Neural cell (in vitro differentiated cells): ENCODE measurements at regions not wholly inside any gene's neighbourhood (a gene's known extent, or its start where the extent isn't known, plus 50 kb on each side); places are given as distances from the start of the nearest gene placed in this dataset.

ENCODE experiments used
- H2AFZ ChIP-seq: fragments of 200-600, 300-800 bp; sonication (generic), shearing (Covaris generic); 2 replicates; pipeline ENCODE4 v1.6.0; 2014; ENCODE audit warnings: low read depth, mild to moderate bottlenecking, antibody characterized with exemption, low read length, moderate library complexity
- H3F3A ChIP-seq: fragments of 200-600 bp; shearing (Covaris generic); 2 replicates; pipeline ENCODE4 v1.6.1; 2016; ENCODE audit warnings: mild to moderate bottlenecking, moderate library complexity, mixed read lengths, antibody characterized with exemption, low read length; ENCODE audit not compliant: insufficient read depth, poor library complexity, severe bottlenecking
- H3K27ac ChIP-seq: fragments of 200-600, 300-800 bp; sonication (generic), shearing (Covaris generic); 2 replicates; pipeline ENCODE4 v1.5.1; 2014; ENCODE audit warnings: mild to moderate bottlenecking, low read length, moderate library complexity
- H3K27me3 ChIP-seq: fragments of 300-800, 200-600 bp; sonication (generic), shearing (Covaris generic); 2 replicates; pipeline ENCODE4 v1.6.0; 2014; ENCODE audit warnings: mild to moderate bottlenecking, low read depth, low read length, moderate library complexity; ENCODE audit not compliant: insufficient read depth
- H3K36me3 ChIP-seq: fragments of 300-800, 200-600 bp; sonication (generic), shearing (Covaris generic); 2 replicates; pipeline ENCODE4 v1.5.1; 2014; ENCODE audit warnings: mild to moderate bottlenecking, antibody characterized with exemption, low read length, moderate library complexity; ENCODE audit not compliant: insufficient read depth
- H3K4me2 ChIP-seq: fragments of 300-800, 200-600 bp; sonication (generic), shearing (Covaris generic); 2 replicates; pipeline ENCODE4 v1.6.0; 2014; ENCODE audit warnings: mild to moderate bottlenecking, low read length
- H3K4me3 ChIP-seq: fragments of 300-800, 200-600 bp; sonication (generic), shearing (Covaris generic); 2 replicates; pipeline ENCODE4 v1.5.1; 2014; ENCODE audit warnings: mild to moderate bottlenecking, low read length, moderate library complexity
- H3K79me2 ChIP-seq: fragments of 200-600 bp; shearing (Covaris generic); replicated peaks from 2 replicates; pipeline ENCODE4 v1.6.0; 2014; ENCODE audit warnings: mild to moderate bottlenecking, low read length, moderate library complexity; ENCODE audit not compliant: insufficient read depth
- H3K9ac ChIP-seq: fragments of 300-800, 200-600 bp; sonication (generic), shearing (Covaris generic); 2 replicates; pipeline ENCODE4 v1.6.1; 2016; ENCODE audit warnings: mild to moderate bottlenecking, low read length, mixed read lengths
- H3K9me2 ChIP-seq: fragments of 200-600 bp; shearing (Covaris generic); 2 replicates; pipeline ENCODE4 v1.6.1; 2016; ENCODE audit warnings: mild to moderate bottlenecking, low read length, mixed read lengths; ENCODE audit not compliant: insufficient read depth
- H3K9me3 ChIP-seq: fragments of 200-600, 300-800 bp; sonication (generic), shearing (Covaris generic); 2 replicates; pipeline ENCODE4 v1.6.1; 2016; ENCODE audit warnings: mild to moderate bottlenecking, mixed run types, low read length, moderate library complexity, mixed read lengths
- H4K20me1 ChIP-seq: fragments of 200-600 bp; shearing (Covaris generic); 2 replicates; pipeline ENCODE4 v1.6.1; 2016; ENCODE audit warnings: mild to moderate bottlenecking, mixed run types; ENCODE audit not compliant: insufficient read depth
- CTCF ChIP-seq: fragments of 450-650 bp; IDR thresholded peaks from 2 replicates; pipeline ENCODE4 v1.5.1; 2014; ENCODE audit warnings: antibody characterized with exemption, mild to moderate bottlenecking, moderate library complexity; ENCODE audit not compliant: poor library complexity, severe bottlenecking
- EP300 ChIP-seq: fragments of 450-650 bp; conservative IDR thresholded peaks from 2 replicates; pipeline ENCODE4 v1.6.1; 2014; ENCODE audit warnings: antibody characterized with exemption, mild to moderate bottlenecking, moderate library complexity; ENCODE audit not compliant: poor library complexity, severe bottlenecking
- EZH2 ChIP-seq: fragments of 200-600, 300-800 bp; shearing (Covaris generic), sonication (generic); IDR thresholded peaks from 2 replicates; pipeline ENCODE4 v1.6.1; 2014; ENCODE audit warnings: antibody characterized with exemption, low read length, borderline replicate concordance, mild to moderate bottlenecking; ENCODE audit not compliant: insufficient read depth, poor library complexity, severe bottlenecking
- MXI1 ChIP-seq: fragments of 450-650 bp; conservative IDR thresholded peaks from 2 replicates; pipeline ENCODE4 v1.6.1; 2014; ENCODE audit warnings: antibody characterized with exemption, mild to moderate bottlenecking; ENCODE audit not compliant: poor library complexity, severe bottlenecking
- POLR2AphosphoS5 ChIP-seq: IDR thresholded peaks from 2 replicates; pipeline ENCODE4 v1.6.1; 2012
- RAD21 ChIP-seq: fragments of 450-650 bp; conservative IDR thresholded peaks from 2 replicates; pipeline ENCODE4 v1.6.1; 2014; ENCODE audit warnings: antibody characterized with exemption, mild to moderate bottlenecking, moderate library complexity
- SMC3 ChIP-seq: fragments of 450-650 bp; conservative IDR thresholded peaks from 2 replicates; pipeline ENCODE4 v1.6.1; 2014; ENCODE audit warnings: antibody characterized with exemption, mild to moderate bottlenecking, moderate library complexity; ENCODE audit not compliant: poor library complexity
- TAF1 ChIP-seq: IDR thresholded peaks from 2 replicates; pipeline ENCODE4 v1.6.1; 2012; ENCODE audit warnings: low read depth
- TF ChIP-seq, protein P1 (sequence below): IDR thresholded peaks from 2 replicates; pipeline ENCODE4 v1.6.1; 2012; ENCODE audit warnings: borderline replicate concordance

GRCh38 chr20:1720226-1720625 lies 62.6 kb upstream of the SIRPG start:
- H3K4me2 ChIP-seq, result no peak overlapping the region
- no peaks in the 10 kb centered on the region for H3K36me3 ChIP-seq
- no peak overlapping the region for H3K9ac ChIP-seq
- no peaks in the 10 kb centered on the region for H4K20me1 ChIP-seq
- H3K9me3 ChIP-seq, result no peaks in the 10 kb centered on the region
- H3K27me3 ChIP-seq, result no peaks in the 10 kb centered on the region
- no peak overlapping the region for H2AFZ ChIP-seq
- H3K9me2 ChIP-seq, result no peaks in the 10 kb centered on the region
- no peak overlapping the region for H3K4me3 ChIP-seq
- TF ChIP-seq POLR2AphosphoS5 (no peak), TAF1 (no peak), CTCF (no peak), RAD21 (no peak), EP300 (no peak), MXI1 (no peak), SMC3 (no peak), EZH2 (no peak)
- TF ChIP-seq, protein P1, sequence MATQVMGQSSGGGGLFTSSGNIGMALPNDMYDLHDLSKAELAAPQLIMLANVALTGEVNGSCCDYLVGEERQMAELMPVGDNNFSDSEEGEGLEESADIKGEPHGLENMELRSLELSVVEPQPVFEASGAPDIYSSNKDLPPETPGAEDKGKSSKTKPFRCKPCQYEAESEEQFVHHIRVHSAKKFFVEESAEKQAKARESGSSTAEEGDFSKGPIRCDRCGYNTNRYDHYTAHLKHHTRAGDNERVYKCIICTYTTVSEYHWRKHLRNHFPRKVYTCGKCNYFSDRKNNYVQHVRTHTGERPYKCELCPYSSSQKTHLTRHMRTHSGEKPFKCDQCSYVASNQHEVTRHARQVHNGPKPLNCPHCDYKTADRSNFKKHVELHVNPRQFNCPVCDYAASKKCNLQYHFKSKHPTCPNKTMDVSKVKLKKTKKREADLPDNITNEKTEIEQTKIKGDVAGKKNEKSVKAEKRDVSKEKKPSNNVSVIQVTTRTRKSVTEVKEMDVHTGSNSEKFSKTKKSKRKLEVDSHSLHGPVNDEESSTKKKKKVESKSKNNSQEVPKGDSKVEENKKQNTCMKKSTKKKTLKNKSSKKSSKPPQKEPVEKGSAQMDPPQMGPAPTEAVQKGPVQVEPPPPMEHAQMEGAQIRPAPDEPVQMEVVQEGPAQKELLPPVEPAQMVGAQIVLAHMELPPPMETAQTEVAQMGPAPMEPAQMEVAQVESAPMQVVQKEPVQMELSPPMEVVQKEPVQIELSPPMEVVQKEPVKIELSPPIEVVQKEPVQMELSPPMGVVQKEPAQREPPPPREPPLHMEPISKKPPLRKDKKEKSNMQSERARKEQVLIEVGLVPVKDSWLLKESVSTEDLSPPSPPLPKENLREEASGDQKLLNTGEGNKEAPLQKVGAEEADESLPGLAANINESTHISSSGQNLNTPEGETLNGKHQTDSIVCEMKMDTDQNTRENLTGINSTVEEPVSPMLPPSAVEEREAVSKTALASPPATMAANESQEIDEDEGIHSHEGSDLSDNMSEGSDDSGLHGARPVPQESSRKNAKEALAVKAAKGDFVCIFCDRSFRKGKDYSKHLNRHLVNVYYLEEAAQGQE, result no peak
- H3K79me2 ChIP-seq, result no peaks in the 10 kb centered on the region
- H3K27ac ChIP-seq, result no peak overlapping the region
- H3F3A ChIP-seq, result no peaks in the 10 kb centered on the region

- no peak overlapping the region for H3K4me2 ChIP-seq
- no peak for TF ChIP-seq MXI1
- no peak for TF ChIP-seq EZH2
- no peak for TF ChIP-seq EP300
- TF ChIP-seq, protein P1, result no peak
- TF ChIP-seq RAD21, result no peak
- TF ChIP-seq SMC3, result no peak
- no peak for TF ChIP-seq POLR2AphosphoS5
- TF ChIP-seq TAF1, result no peak
- TF ChIP-seq CTCF, result no peak
- no peak overlapping the region for H2AFZ ChIP-seq
- no peaks in the 10 kb centered on the region for H3K27me3 ChIP-seq
- no peaks in the 10 kb centered on the region for H3K79me2 ChIP-seq
- H3K9ac ChIP-seq, result no peak overlapping the region
- H3K9me2 ChIP-seq, result no peaks in the 10 kb centered on the region
- no peaks in the 10 kb centered on the region for H4K20me1 ChIP-seq
- no peak overlapping the region for H3K4me3 ChIP-seq
- H3K27ac ChIP-seq, result no peak overlapping the region
- no peaks in the 10 kb centered on the region for H3K9me3 ChIP-seq
- no peaks in the 10 kb centered on the region for H3K36me3 ChIP-seq
- no peaks in the 10 kb centered on the region for H3F3A ChIP-seq
These were observed 61.2 kb upstream of the SIRPG start for GRCh38 chr20:1718604-1719384.
